HG03064 (cell line): ENCODE measurements at regions not wholly inside any gene's neighbourhood (a gene's known extent, or its start where the extent isn't known, plus 50 kb on each side); places are given as distances from the start of the nearest gene placed in this dataset.
"Not testable (repeated sequence)": the region's sequence is repeated elsewhere in the genome, so short reads cannot be mapped to it uniquely, and the experiment has no call there.

ENCODE experiments used
- ATAC-seq: cut with Tn5 transposase; IDR thresholded peaks from one replicate; pipeline ENCODE4 v1.9.1; 2021; ENCODE audit warnings: low read depth; ENCODE audit not compliant: unreplicated experiment

GRCh38 chr10:91077549-91078071 is 142.9 kb upstream of the PCGF5 start:
- no peak for ATAC-seq

- no peak for ATAC-seq
These were observed 139.7 kb upstream of the PCGF5 start for GRCh38 chr10:91080776-91081175.

DNA sequence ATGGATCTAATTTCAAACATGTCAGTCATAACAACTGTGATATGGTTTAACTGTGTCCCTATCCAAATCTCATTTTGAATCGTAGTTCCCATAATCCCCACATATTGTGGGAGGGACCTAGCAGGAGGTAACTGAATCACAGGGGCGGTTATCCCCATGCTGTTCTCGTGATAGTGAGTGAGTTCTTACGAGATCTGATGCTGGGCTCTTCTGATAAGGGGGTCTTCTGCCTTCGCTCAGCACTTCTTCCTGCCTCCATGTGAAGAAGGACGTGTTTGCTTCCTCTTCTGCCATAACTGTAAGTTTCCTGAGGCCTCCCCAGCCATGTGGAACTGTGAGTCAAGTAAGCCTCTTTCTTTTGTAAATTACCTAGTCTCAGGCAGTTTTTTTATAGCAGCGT is 138.0 kb upstream of the PCGF5 start:
- ATAC-seq: no peak

DNA sequence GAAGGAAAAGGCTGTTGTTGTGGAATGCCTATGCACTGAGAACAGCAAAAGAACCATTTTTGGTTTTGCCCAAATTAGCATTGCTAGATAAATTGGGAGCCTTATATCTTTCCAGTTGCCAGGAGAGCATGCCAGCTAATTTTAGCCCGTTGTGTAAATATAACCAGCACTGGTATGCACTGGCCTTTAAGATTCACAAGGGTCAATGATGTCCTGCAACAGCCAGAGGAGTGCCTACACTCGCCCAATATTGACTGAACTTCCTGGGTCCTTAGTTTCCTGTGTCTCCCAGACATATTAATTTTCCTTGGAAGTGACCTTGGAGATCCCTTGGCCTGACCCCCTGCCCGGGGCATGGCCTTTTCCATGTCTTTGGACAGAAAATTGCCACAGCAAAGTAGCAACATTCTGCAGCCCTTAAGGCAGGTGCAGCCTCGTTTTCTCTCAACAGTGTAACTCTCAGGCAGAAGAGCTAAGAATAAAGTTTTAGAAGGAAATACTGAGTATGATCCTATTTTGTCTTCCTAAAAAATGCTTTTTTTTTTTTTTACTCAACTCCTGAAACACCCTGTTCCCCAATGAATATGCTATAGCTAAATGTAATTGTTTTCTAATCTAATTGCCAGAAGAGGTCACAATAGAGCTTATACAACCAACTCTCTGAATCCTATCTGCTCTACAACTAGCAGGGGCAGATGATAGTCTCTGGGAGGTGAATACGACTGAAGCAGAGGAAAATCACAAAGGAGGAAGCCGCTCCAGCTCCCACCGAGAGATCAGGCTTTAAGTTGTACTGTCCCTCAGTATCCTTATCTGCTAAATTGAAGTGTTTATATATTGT is 131.9 kb upstream of the PCGF5 start:
- no peak for ATAC-seq

GRCh38 chr10:91090761-91091529 is 129.5 kb upstream of the PCGF5 start:
- ATAC-seq: no peak

- no peak for ATAC-seq
These were observed 128.7 kb upstream of the PCGF5 start for GRCh38 chr10:91091780-91092179.

- ATAC-seq: no peak
These were observed 124.2 kb upstream of the PCGF5 start for GRCh38 chr10:91096274-91096673.

DNA sequence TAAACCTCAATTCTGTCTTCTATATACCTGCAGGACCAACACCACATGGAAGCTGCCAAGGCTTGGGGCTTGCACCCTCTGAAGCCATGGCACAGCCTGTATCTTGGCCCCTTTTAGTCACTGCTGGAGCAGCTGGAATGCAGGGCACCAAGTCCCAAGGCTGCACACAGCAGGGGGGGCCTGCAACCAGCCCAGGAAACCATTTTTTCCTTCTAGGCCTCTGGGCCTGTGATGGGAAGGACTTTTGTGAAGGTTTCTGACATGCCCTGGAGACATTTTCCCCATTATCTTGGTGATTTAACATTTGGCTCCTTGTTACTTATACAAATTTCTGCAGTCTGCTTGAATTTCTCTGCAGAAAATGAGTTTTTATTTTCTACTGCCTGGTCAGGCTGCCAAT is 123.2 kb upstream of the PCGF5 start:
- ATAC-seq: no peak

GRCh38 chr10:91098021-91098420 is 122.4 kb upstream of the PCGF5 start:
- not testable (repeated sequence) for ATAC-seq

GRCh38 chr10:91103384-91104192 is 116.9 kb upstream of the PCGF5 start:
- ATAC-seq: peak; percentile 94

DNA sequence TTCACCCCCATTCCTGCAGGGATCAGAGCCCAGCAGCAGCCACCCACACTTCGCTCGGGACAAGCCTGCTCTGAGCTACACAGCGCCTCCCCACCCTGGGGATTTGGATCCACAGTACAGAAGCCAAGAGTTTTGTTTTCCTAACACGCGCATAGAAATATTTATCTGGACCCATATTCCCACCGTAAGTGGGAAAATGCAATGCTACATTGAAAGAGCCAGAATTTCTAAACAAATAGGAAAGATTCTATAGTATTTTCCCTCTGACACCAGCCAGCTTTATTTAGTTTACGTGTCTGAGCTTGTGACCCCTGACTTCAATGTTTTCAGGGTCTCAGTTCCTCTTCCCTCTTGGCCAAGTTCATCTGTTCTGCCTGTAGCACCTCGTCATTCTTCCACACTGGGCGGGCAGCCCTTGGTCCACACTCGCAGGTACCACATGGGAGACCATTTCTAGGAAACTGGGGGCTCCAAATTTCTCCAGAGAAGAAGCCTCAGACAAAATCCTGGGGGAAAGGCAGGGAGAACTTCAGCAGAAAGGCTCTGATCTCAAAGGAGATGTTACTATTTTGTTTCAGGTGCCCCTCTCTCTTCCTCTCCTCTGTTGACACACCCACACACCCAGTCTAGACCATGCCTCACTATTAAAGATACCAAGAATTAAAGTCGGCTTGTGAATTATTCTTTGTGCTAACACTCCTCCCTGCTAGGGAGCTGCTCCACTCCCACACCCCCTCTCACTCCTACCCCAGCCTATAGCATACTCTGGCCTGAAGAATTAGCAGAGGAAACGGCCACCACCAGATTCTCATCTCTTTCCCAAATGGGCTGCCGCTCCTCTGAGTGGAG is 116.0 kb upstream of the PCGF5 start:
- peak; percentile 18 for ATAC-seq

GRCh38 chr10:91105269-91105668 is 115.2 kb upstream of the PCGF5 start:
- no peak for ATAC-seq

GRCh38 chr10:91108820-91109219 is 111.6 kb upstream of the PCGF5 start:
- no peak for ATAC-seq

DNA sequence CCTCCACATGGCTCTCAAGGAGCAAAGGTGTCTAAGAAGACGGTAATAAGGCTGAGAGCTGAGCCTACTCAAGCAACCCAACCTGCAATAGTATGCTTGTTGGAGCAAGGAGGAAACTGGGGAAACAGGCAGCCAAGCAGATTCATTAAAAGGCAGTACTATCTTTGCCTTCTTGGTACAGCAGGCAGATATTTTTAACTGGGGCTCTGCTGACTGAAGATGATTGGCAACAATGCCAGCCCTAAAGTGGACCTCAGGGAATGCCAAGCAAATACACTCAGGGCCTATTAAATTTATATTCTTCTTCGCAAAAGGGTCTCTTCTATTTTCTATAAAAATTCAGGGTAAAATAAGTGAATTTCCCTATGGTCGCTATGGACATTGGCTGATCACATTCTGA is 109.4 kb upstream of the PCGF5 start:
- ATAC-seq: no peak

- ATAC-seq: no peak
These were observed 104.7 kb upstream of the PCGF5 start for GRCh38 chr10:91115618-91116390.

DNA sequence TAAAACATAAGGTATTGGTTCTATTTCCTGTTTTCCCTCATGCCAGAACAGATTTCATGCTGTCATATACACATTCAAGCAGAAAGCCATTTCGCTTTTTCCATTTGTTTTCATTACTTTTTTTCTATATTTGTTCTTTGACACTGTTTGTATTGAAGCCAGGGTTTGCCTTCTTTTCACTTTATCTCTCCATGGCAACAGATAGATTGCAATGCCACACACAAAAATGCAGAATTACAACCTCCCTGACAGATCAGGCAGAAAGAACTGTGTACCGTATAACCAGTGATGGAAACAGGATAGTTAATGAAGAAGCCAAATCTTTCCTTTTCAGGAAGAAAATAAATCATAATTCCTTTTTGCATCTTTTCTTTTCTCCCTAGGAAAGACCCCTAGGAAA is 103.0 kb upstream of the PCGF5 start:
- ATAC-seq: no peak

DNA sequence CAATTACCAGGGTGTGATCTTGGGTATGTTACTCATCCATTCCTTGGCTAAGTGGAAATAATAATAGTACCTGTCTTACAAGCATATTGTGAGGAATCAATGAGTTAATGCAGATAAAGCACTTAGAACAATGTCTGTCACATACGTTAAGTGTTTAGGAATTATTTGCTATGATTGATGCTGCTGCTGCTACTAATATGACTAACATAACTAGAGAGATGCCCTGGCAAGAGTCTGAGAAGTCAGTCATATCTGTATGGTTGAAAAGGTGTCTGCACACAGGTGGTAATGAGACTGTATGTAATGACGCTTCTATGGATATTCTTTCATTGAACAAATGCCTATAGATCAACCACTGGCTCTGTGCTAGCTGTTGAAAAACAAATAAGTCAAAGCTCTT is 100.1 kb upstream of the PCGF5 start:
- ATAC-seq: no peak

DNA sequence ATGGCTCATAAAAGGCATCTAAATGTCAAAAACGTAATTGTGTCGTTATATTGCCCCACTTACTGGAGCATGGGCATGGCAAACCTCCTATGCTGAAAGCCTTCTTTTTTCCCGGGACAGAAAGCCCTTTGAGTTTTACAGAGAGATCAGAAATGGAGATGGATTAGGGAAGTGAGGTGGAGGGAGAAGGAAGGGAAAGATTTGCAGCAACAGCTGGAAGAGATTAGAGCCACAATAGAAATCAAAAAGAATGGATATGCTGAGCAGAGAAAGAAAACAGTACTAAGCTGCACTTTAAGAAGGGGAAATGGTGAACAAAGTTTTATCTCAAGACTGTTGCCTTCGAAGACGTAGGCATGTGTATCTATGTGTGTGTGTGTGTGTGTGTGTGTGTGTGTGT is 97.2 kb upstream of the PCGF5 start:
- no peak for ATAC-seq

- no peak for ATAC-seq
These were observed 96.4 kb upstream of the PCGF5 start for GRCh38 chr10:91124016-91124415.
